IMR-90 (cell line): ENCODE measurements at regions not wholly inside any gene's neighbourhood (a gene's known extent, or its start where the extent isn't known, plus 50 kb on each side); places are given as distances from the start of the nearest gene placed in this dataset.

Experiments
- ATAC-seq: fragments of 200-7000 bp; cut with Tn5 transposase; 2 replicates; pipeline ENCODE4 v1.9.1; 2020; ENCODE audit warnings: low read depth, mild to moderate bottlenecking, moderate library complexity
- BruUV-seq: library from RNA; stranded (reverse); fragments of 400-500 nt; replicated peaks from 2 replicates; lab custom pipeline; 2021; lab: Mats Ljungman, UMichigan
- CTCF ChIA-PET: fragments of 300-600 bp; formaldehyde crosslinking; extraction: SDS; loops from one replicate; lab custom pipeline; 2021; ENCODE audit warnings: antibody characterized with exemption; lab: Yijun Ruan, JAX
- POLR2A ChIA-PET: fragments of 300-600 bp; sonication (Branson Sonifier 250); formaldehyde crosslinking; loops from one replicate; lab custom pipeline; 2022; ENCODE audit warnings: antibody characterized with exemption; ENCODE audit not compliant: unreplicated experiment; lab: Charles Lee
- DNase-seq: peaks from one replicate; pipeline ENCODE4 v3.0.0; 2013
- H2AFZ ChIP-seq: replicated peaks from 2 replicates; pipeline ENCODE3; 2013; ENCODE audit warnings: low read length, mild to moderate bottlenecking; ENCODE audit not compliant: poor library complexity
- H2AK5ac ChIP-seq: 2 replicates; pipeline ENCODE4 v1.6.1; 2013; ENCODE audit warnings: low read depth, low read length, inconsistent platforms
- H2AK9ac ChIP-seq: replicated peaks from 2 replicates; pipeline ENCODE3; 2013; ENCODE audit warnings: mild to moderate bottlenecking, low read depth, low read length, moderate library complexity; ENCODE audit not compliant: poor library complexity
- H2BK120ac ChIP-seq: 2 replicates; pipeline ENCODE4 v1.6.1; 2013; ENCODE audit warnings: low read depth, low read length, inconsistent platforms
- H2BK15ac ChIP-seq: 3 replicates; pipeline ENCODE4 v1.6.1; 2013; ENCODE audit warnings: low read depth, low read length, inconsistent platforms
- H2BK20ac ChIP-seq: 2 replicates; pipeline ENCODE4 v1.6.1; 2013; ENCODE audit warnings: low read depth, mild to moderate bottlenecking, inconsistent platforms, low read length, moderate library complexity
- H2BK5ac ChIP-seq: 2 replicates; pipeline ENCODE4 v1.6.1; 2013; ENCODE audit warnings: mild to moderate bottlenecking, low read depth, low read length, inconsistent platforms; ENCODE audit not compliant: poor library complexity, severe bottlenecking
- H3K14ac ChIP-seq: replicated peaks from 2 replicates; pipeline ENCODE4 v1.6.1; 2013; ENCODE audit warnings: low read depth, low read length, inconsistent platforms
- H3K18ac ChIP-seq: 2 replicates; pipeline ENCODE4 v1.6.1; 2013; ENCODE audit warnings: low read depth, low read length, control low read depth
- H3K23ac ChIP-seq: 2 replicates; pipeline ENCODE4 v1.6.1; 2013; ENCODE audit warnings: low read depth, low read length, inconsistent platforms
- H3K27ac ChIP-seq: 2 replicates; pipeline ENCODE4 v1.5.1; 2013; ENCODE audit warnings: mild to moderate bottlenecking, control low read depth, low read length; ENCODE audit not compliant: insufficient read depth
- H3K27me3 ChIP-seq: 2 replicates; pipeline ENCODE4 v1.6.1; 2013; ENCODE audit warnings: low read length; ENCODE audit not compliant: control insufficient read depth, insufficient read depth
- H3K36me3 ChIP-seq: 2 replicates; pipeline ENCODE4 v1.6.1; 2013; ENCODE audit warnings: low read length, mixed read lengths; ENCODE audit not compliant: control insufficient read depth, insufficient read depth
- H3K4ac ChIP-seq: 2 replicates; pipeline ENCODE4 v1.6.1; 2013; ENCODE audit warnings: low read depth, low read length, inconsistent platforms
- H3K4me1 ChIP-seq: 2 replicates; pipeline ENCODE4 v1.6.1; 2013; ENCODE audit warnings: low read length, mixed read lengths; ENCODE audit not compliant: control insufficient read depth, insufficient read depth
- H3K4me2 ChIP-seq: 2 replicates; pipeline ENCODE4 v1.6.1; 2013; ENCODE audit warnings: low read depth, mild to moderate bottlenecking, control low read depth, low read length, moderate library complexity
- H3K4me3 ChIP-seq: 2 replicates; pipeline ENCODE4 v1.5.1; 2013; ENCODE audit warnings: low read depth, mild to moderate bottlenecking, control low read depth, low read length, moderate library complexity; ENCODE audit not compliant: insufficient read depth
- H3K56ac ChIP-seq: 2 replicates; pipeline ENCODE4 v1.6.1; 2013; ENCODE audit warnings: low read length, inconsistent platforms; ENCODE audit not compliant: insufficient read depth; ENCODE audit errors: extremely low read depth
- H3K79me1 ChIP-seq, 2 experiments: 2 replicates each; pipeline ENCODE4 v1.6.1; 2013; ENCODE audit warnings: low read length in 2 of 2, inconsistent platforms in 1 of 2, low read depth in 1 of 2
- H3K9ac ChIP-seq: 2 replicates; pipeline ENCODE4 v1.6.1; 2013; ENCODE audit warnings: low read depth, low read length, control low read depth
- H3K9me1 ChIP-seq: 2 replicates; pipeline ENCODE4 v1.6.1; 2013; ENCODE audit warnings: low read length, inconsistent platforms; ENCODE audit not compliant: insufficient read depth
- H3K9me3 ChIP-seq: 2 replicates; pipeline ENCODE4 v1.6.1; 2013; ENCODE audit warnings: low read length; ENCODE audit not compliant: control insufficient read depth, insufficient read depth
- H4K20me1 ChIP-seq: 2 replicates; pipeline ENCODE4 v1.6.1; 2013; ENCODE audit warnings: low read length, inconsistent platforms; ENCODE audit not compliant: insufficient read depth
- H4K5ac ChIP-seq: 2 replicates; pipeline ENCODE4 v1.6.1; 2013; ENCODE audit warnings: mild to moderate bottlenecking, low read depth, low read length, control low read depth
- H4K8ac ChIP-seq, 2 experiments: 2 replicates each; pipeline ENCODE4 v1.6.1; 2013; ENCODE audit warnings: low read depth in 2 of 2, low read length in 2 of 2, control low read depth in 1 of 2, inconsistent platforms in 1 of 2
- H4K91ac ChIP-seq: 2 replicates; pipeline ENCODE4 v1.6.1; 2013; ENCODE audit warnings: low read depth, low read length, inconsistent platforms; ENCODE audit not compliant: insufficient read depth
- CEBPB ChIP-seq: IDR thresholded peaks from 2 replicates; pipeline ENCODE4 v1.6.1; 2012; ENCODE audit warnings: low read depth, low read length, improper control_type of control experiment
- CHD1 ChIP-seq: IDR thresholded peaks from 2 replicates; pipeline ENCODE4 v1.6.1; 2012; ENCODE audit warnings: low read depth, low read length, improper control_type of control experiment
- CTCF ChIP-seq: conservative IDR thresholded peaks from 2 replicates; pipeline ENCODE4 v1.5.1; 2012; ENCODE audit warnings: mild to moderate bottlenecking, low read depth, low read length, improper control_type of control experiment
- ELK1 ChIP-seq: fragments of 150-350 bp; IDR thresholded peaks from 2 replicates; pipeline ENCODE4 v1.6.1; 2016; ENCODE audit warnings: low read depth, mild to moderate bottlenecking, low read length, moderate library complexity, borderline replicate concordance
- FOS ChIP-seq: fragments of 150-350 bp; IDR thresholded peaks from 2 replicates; pipeline ENCODE4 v1.6.1; 2016; ENCODE audit warnings: low read depth, low read length
- MAFK ChIP-seq: IDR thresholded peaks from 2 replicates; pipeline ENCODE4 v1.6.1; 2012; ENCODE audit warnings: low read depth, low read length, improper control_type of control experiment
- MAZ ChIP-seq: IDR thresholded peaks from 2 replicates; pipeline ENCODE4 v1.6.1; 2012; ENCODE audit warnings: low read depth, mild to moderate bottlenecking, low read length, improper control_type of control experiment, moderate library complexity, borderline replicate concordance
- MXI1 ChIP-seq: IDR thresholded peaks from 2 replicates; pipeline ENCODE4 v1.6.1; 2012; ENCODE audit warnings: low read depth, mild to moderate bottlenecking, low read length, moderate library complexity, borderline replicate concordance
- NFE2L2 ChIP-seq: fragments of 150-350 bp; IDR thresholded peaks from 2 replicates; pipeline ENCODE4 v1.6.1; 2016; ENCODE audit warnings: low read depth, mild to moderate bottlenecking, low read length
- POLR2A ChIP-seq: IDR thresholded peaks from 2 replicates; pipeline ENCODE4 v1.6.1; 2012; ENCODE audit warnings: mild to moderate bottlenecking, low read depth, low read length
- RAD21 ChIP-seq: IDR thresholded peaks from 2 replicates; pipeline ENCODE4 v1.6.1; 2012; ENCODE audit warnings: low read length, improper control_type of control experiment
- RCOR1 ChIP-seq: IDR thresholded peaks from 2 replicates; pipeline ENCODE4 v1.6.1; 2012; ENCODE audit warnings: mild to moderate bottlenecking, low read length, improper control_type of control experiment; ENCODE audit not compliant: insufficient replicate concordance
- RFX5 ChIP-seq: IDR thresholded peaks from 2 replicates; pipeline ENCODE4 v1.8.0; 2012; ENCODE audit warnings: low read depth, mild to moderate bottlenecking, low read length, moderate library complexity
- SMC3 ChIP-seq: fragments of 150-350 bp; IDR thresholded peaks from 2 replicates; pipeline ENCODE4 v1.6.1; 2016; ENCODE audit warnings: low read depth, mild to moderate bottlenecking, antibody characterized with exemption, low read length, moderate library complexity
- USF2 ChIP-seq: fragments of 150-350 bp; IDR thresholded peaks from 2 replicates; pipeline ENCODE4 v1.6.1; 2017; ENCODE audit warnings: mild to moderate bottlenecking, antibody characterized with exemption, low read length, low read depth
- WGBS, 2 experiments: methylation state at CpG; one replicate each; pipeline versions ENCODE4 v1.1.5 to v1.1.7; 2013; ENCODE audit warnings: missing lambda C conversion rate in 2 of 2; ENCODE audit not compliant: insufficient read length in 1 of 2; ENCODE audit errors: extremely low coverage in 2 of 2; 5-methylcytosine and 5-hydroxymethylcytosine counted together
- dilution Hi-C: fragments of 300-500 bp; cut with HindIII; formaldehyde crosslinking; loops from one replicate; pipeline ENCODE4 v1.14.3; 2018; ENCODE audit warnings: low sequenced_read_pairs; ENCODE audit not compliant: unreplicated experiment
- in situ Hi-C: fragments of 300-500 bp; cut with MboI; formaldehyde crosslinking; loops from 3 replicates; pipeline ENCODE4 v1.14.3; 2019; ENCODE audit warnings: low sequenced_read_pairs, inconsistent platforms, mixed read lengths
- intact Hi-C: fragments of 100-400 bp; cut with micrococcal nuclease; formaldehyde crosslinking; loops from 2 replicates; pipeline ENCODE4 v1.10.0; 2022

- intact Hi-C loops (no loop called here), in situ Hi-C loops (no loop called here), dilution Hi-C loops (no loop called here)
- ChIA-PET POLR2A (no interaction called here), CTCF (no interaction called here)
- H2AFZ ChIP-seq = no peak overlapping the region
- no peak overlapping the region for H3K9ac ChIP-seq
- H3K14ac ChIP-seq = no peak overlapping the region
- H3K4ac ChIP-seq = no peak overlapping the region
- H2BK120ac ChIP-seq = no peak overlapping the region
- H2BK15ac ChIP-seq = no peak overlapping the region
- TF ChIP-seq ELK1 (no peak), RFX5 (no peak), CTCF (no peak), POLR2A (no peak), CEBPB (no peak), CHD1 (no peak), NFE2L2 (no peak), FOS (no peak), SMC3 (no peak), MAFK (no peak), USF2 (no peak), RAD21 (no peak), MAZ (no peak), MXI1 (no peak), RCOR1 (no peak)
- H2BK20ac ChIP-seq = no peak overlapping the region
- no peaks in the 10 kb centered on the region for H3K4me1 ChIP-seq
- no peaks in the 10 kb centered on the region for H4K20me1 ChIP-seq
- H3K4me3 ChIP-seq = no peak overlapping the region
- H3K18ac ChIP-seq = no peak overlapping the region
- no peaks in the 10 kb centered on the region for H3K9me3 ChIP-seq
- no peak overlapping the region for H2AK5ac ChIP-seq
- DNase-seq = no peak
- no peaks in the 10 kb centered on the region for H3K79me1 ChIP-seq
- H3K4me2 ChIP-seq = no peak overlapping the region
- no peaks in the 10 kb centered on the region for H3K9me1 ChIP-seq
- no TSS peak for BruUV-seq
- no peak overlapping the region for H4K91ac ChIP-seq
- H2AK9ac ChIP-seq = no peak overlapping the region
- H3K36me3 ChIP-seq = no peaks in the 10 kb centered on the region
- H3K23ac ChIP-seq = no peak overlapping the region
- no peaks in the 10 kb centered on the region; the same call in 1 of the 2 replicates for H3K27me3 ChIP-seq
- H4K8ac ChIP-seq = no peak overlapping the region
- H3K56ac ChIP-seq = no peak overlapping the region
- H3K27ac ChIP-seq = no peak overlapping the region
- no peak for ATAC-seq
- H4K5ac ChIP-seq = no peak overlapping the region
- WGBS, 2 experiments = 20% methylated on average over 1 of the region's 5 CpGs; no CpG with 5 or more reads in 1 of the 2 experiments
- H2BK5ac ChIP-seq = no peak overlapping the region
Observed at GRCh38 chr1:29785554-29785953, 549.2 kb downstream of the PTPRU start.
